ENCODE measurements at regions not wholly inside any gene's neighbourhood (a gene's known extent, or its start where the extent isn't known, plus 50 kb on each side); places are given as distances from the start of the nearest gene placed in this dataset.

- no peaks in the 10 kb centered on the region for H3K36me3 ChIP-seq (ENCODE audit: control insufficient read depth in 2 of 4, insufficient read depth in 4 of 4, low read length in 3 of 4)
- H3K27me3 ChIP-seq (replicated peaks in 1 of 4; ENCODE audit: control insufficient read depth in 3 of 4, extremely low read depth in 1 of 4, insufficient read depth in 3 of 4, low read length in 3 of 4): no peaks in the 10 kb centered on the region
- no peak overlapping the region for H3K27ac ChIP-seq (ENCODE audit: low read depth, low read length)
- no peak overlapping the region for H2AK5ac ChIP-seq (ENCODE audit: low read depth, low read length)
- H3K4me1 ChIP-seq (replicated peaks in 1 of 4; ENCODE audit: control insufficient read depth in 3 of 4, insufficient read depth in 4 of 4, low read length in 3 of 4): no peaks in the 10 kb centered on the region; a peak in 1 of 7 replicates
- H4K91ac ChIP-seq (replicated peaks; ENCODE audit: insufficient read length, low read length): no peak overlapping the region
- H4K20me1 ChIP-seq (replicated peaks in 1 of 2; ENCODE audit: control insufficient read depth in 1 of 2, insufficient read depth in 2 of 2, low read length in 2 of 2): no peaks in the 10 kb centered on the region
- no peak overlapping the region for H2AFZ ChIP-seq (ENCODE audit: low read length)
- no peaks in the 10 kb centered on the region for H3K9me3 ChIP-seq (ENCODE audit: insufficient read depth in 2 of 2, low read depth in 1 of 2, low read length in 1 of 2)
- 89% methylated on average over 3 of the region's 3 CpGs; no CpG with 5 or more reads in 1 of the 2 experiments for whole genome bisulfite sequencing, 2 experiments (ENCODE audit: extremely low coverage in 1 of 2, insufficient coverage in 1 of 2, insufficient read length in 1 of 2, insufficient replicate concordance in 2 of 2, low coverage in 1 of 2, low lambda C conversion rate in 2 of 2, missing lambda C conversion rate in 1 of 2)
- H3K18ac ChIP-seq (ENCODE audit: extremely low read depth, low read length): no peak overlapping the region
- FAIRE-seq: no peak
- no peak overlapping the region for H3K14ac ChIP-seq (ENCODE audit: insufficient read length)
- no peak overlapping the region for H2BK15ac ChIP-seq (ENCODE audit: low read length)
- no peak overlapping the region for H3K4me2 ChIP-seq (ENCODE audit: insufficient read depth in 1 of 2, low read depth in 2 of 2, low read length in 2 of 2)
- H3K79me1 ChIP-seq (ENCODE audit: low read depth, low read length): no peaks in the 10 kb centered on the region
- no peak overlapping the region for H3K4ac ChIP-seq (replicated peaks; ENCODE audit: insufficient read length, low read depth, low read length)
- ChIA-PET CTCF (ENCODE audit: partially characterized antibody) (no interaction called here), POLR2A (ENCODE audit: partially characterized antibody) (no interaction called here)
- no peak overlapping the region for H2BK20ac ChIP-seq (ENCODE audit: low read length)
- no peak overlapping the region for H2BK120ac ChIP-seq (replicated peaks; ENCODE audit: low read depth, low read length)
- no peaks in the 10 kb centered on the region for H3K23me2 ChIP-seq (ENCODE audit: low read depth, low read length)
- H3K4me3 ChIP-seq (ENCODE audit: extremely low read depth in 1 of 4, insufficient read depth in 2 of 4, low read depth in 3 of 4, low read length in 4 of 4): no peak overlapping the region
- H3K56ac ChIP-seq (replicated peaks; ENCODE audit: insufficient read length, low read depth, low read length): no peak overlapping the region
- no peak overlapping the region for H3K9ac ChIP-seq (replicated peaks in 1 of 4; ENCODE audit: extremely low read depth in 1 of 4, low read depth in 3 of 4, low read length in 3 of 4)
- H2BK12ac ChIP-seq (ENCODE audit: low read depth, low read length): no peak overlapping the region
- H4K5ac ChIP-seq (ENCODE audit: insufficient read length, low read depth, low read length): no peak overlapping the region
- H4K8ac ChIP-seq (ENCODE audit: extremely low read depth, insufficient read depth, low read length): no peak overlapping the region
- DNase-seq (ENCODE audit: low read depth in 1 of 2, low spot score in 2 of 2): no peak
- H3K79me2 ChIP-seq (ENCODE audit: control insufficient read depth in 1 of 2, insufficient read depth in 2 of 2, low read length in 2 of 2): no peaks in the 10 kb centered on the region
- no peak overlapping the region for H3K23ac ChIP-seq (ENCODE audit: insufficient read length)
- no peak overlapping the region for H2BK5ac ChIP-seq (ENCODE audit: low read depth, low read length)
- TF ChIP-seq CHD7 (IDR thresholded peaks at IDR 0.05; ENCODE audit: insufficient replicate concordance, low read length): no peak
These were observed 142.3 kb upstream of the F9 start for GRCh38 chrX:139388254-139388653.
